ENCODE measurements at regions not wholly inside any gene's neighbourhood (a gene's known extent, or its start where the extent isn't known, plus 50 kb on each side); places are given as distances from the start of the nearest gene placed in this dataset.

- intact Hi-C loops (cut with micrococcal nuclease): no loop called here
- Histone ChIP-seq H3K27ac (ENCODE audit: insufficient read depth, low read depth, low read length) (no peak overlapping the region), H3K79me2 (ENCODE audit: control insufficient read depth, insufficient read depth, low read length) (no peaks in the 10 kb centered on the region), H3K4me2 (ENCODE audit: insufficient read depth, low read length) (no peak overlapping the region), H2AFZ (ENCODE audit: low read depth, low read length) (no peak overlapping the region), H3K36me3 (ENCODE audit: control insufficient read depth in 2 of 2, extremely low read depth in 1 of 2, insufficient read depth in 2 of 2, low read length in 2 of 2) (no peaks in the 10 kb centered on the region), H4K20me1 (replicated peaks; ENCODE audit: control insufficient read depth, extremely low read depth, insufficient read depth, low read length) (no peaks in the 10 kb centered on the region), H3K4me3 (replicated peaks in 1 of 3; ENCODE audit: insufficient read depth in 1 of 3, low read depth in 1 of 3, low read length in 3 of 3) (no peak overlapping the region), H3K9me3 (replicated peaks; ENCODE audit: control insufficient read depth, insufficient read depth, low read length) (no peaks in the 10 kb centered on the region), H3K9ac (replicated peaks; ENCODE audit: extremely low read depth, insufficient read depth, low read length) (no peak overlapping the region), H3K4me1 (ENCODE audit: control insufficient read depth, extremely low read depth, insufficient read depth, low read length) (no peaks in the 10 kb centered on the region), H3K27me3 (ENCODE audit: control insufficient read depth in 2 of 2, insufficient read depth in 2 of 2, low read length in 2 of 2) (no peaks in the 10 kb centered on the region), H3K9me1 (replicated peaks; ENCODE audit: control insufficient read depth, extremely low read depth, insufficient read depth, low read length) (no peaks in the 10 kb centered on the region)
- no peak for DNase-seq (ENCODE audit: low read depth, low spot score)
- POLR2A ChIA-PET: no interaction called here
- no TSS peak for BruUV-seq (replicated peaks)
- dilution Hi-C loops (cut with MboI; ENCODE audit: extremely low pct_ligation_motif_present, low sequenced_read_pairs): no loop called here
- CTCF ChIA-PET: no interaction called here
- no peak for TF ChIP-seq EZH2 (IDR thresholded peaks at IDR 0.05; ENCODE audit: borderline replicate concordance, low read depth, low read length, severe bottlenecking)
- no peak for TF ChIP-seq POLR2A (IDR thresholded peaks at IDR 0.05; ENCODE audit: low read depth, low read length)
- no peak for FAIRE-seq
These were observed 66.7 kb upstream of the AJAP1 start for GRCh38 chr1:4587721-4588120.

- H3K9ac ChIP-seq (replicated peaks; ENCODE audit: extremely low read depth, insufficient read depth, low read length): no peak overlapping the region
- dilution Hi-C loops (cut with MboI; ENCODE audit: extremely low pct_ligation_motif_present, low sequenced_read_pairs): no loop called here
- H4K20me1 ChIP-seq (replicated peaks; ENCODE audit: control insufficient read depth, extremely low read depth, insufficient read depth, low read length): no peaks in the 10 kb centered on the region
- peaks cover 5% of the 10 kb centered on the region for H3K9me3 ChIP-seq (replicated peaks; ENCODE audit: control insufficient read depth, insufficient read depth, low read length)
- H3K9me1 ChIP-seq (replicated peaks; ENCODE audit: control insufficient read depth, extremely low read depth, insufficient read depth, low read length): no peaks in the 10 kb centered on the region
- H3K27me3 ChIP-seq (ENCODE audit: control insufficient read depth in 2 of 2, insufficient read depth in 2 of 2, low read length in 2 of 2): no peaks in the 10 kb centered on the region
- H3K4me1 ChIP-seq (ENCODE audit: control insufficient read depth, extremely low read depth, insufficient read depth, low read length): no peaks in the 10 kb centered on the region
- no peak for TF ChIP-seq JUN (IDR thresholded peaks at IDR 0.05; ENCODE audit: borderline replicate concordance, insufficient read depth, insufficient read length, low read depth)
- TF ChIP-seq POLR2AphosphoS5 (IDR thresholded peaks at IDR 0.05; ENCODE audit: insufficient read depth, low read depth, low read length): no peak
- TF ChIP-seq CTCF (IDR thresholded peaks at IDR 0.05; ENCODE audit: extremely low read depth in 1 of 2, insufficient read depth in 1 of 2, low read depth in 1 of 2, low read length in 2 of 2): no peak
- no peak for TF ChIP-seq MYC (IDR thresholded peaks at IDR 0.05; ENCODE audit: low read depth, low read length)
- TF ChIP-seq FOS (IDR thresholded peaks at IDR 0.05; ENCODE audit: borderline replicate concordance, insufficient read depth, low read length): no peak
- no peak for TF ChIP-seq EZH2 (IDR thresholded peaks at IDR 0.05; ENCODE audit: borderline replicate concordance, low read depth, low read length, severe bottlenecking)
- TF ChIP-seq GATA2 (IDR thresholded peaks at IDR 0.05; ENCODE audit: insufficient read depth, insufficient read length, low read depth, low read length): no peak
- no peak for TF ChIP-seq MAX (IDR thresholded peaks at IDR 0.05; ENCODE audit: insufficient read depth, insufficient read length)
- TF ChIP-seq POLR2A (IDR thresholded peaks at IDR 0.05; ENCODE audit: low read depth, low read length): no peak
- no TSS peak for BruUV-seq (replicated peaks)
- FAIRE-seq (no peak), DNase-seq (ENCODE audit: low read depth, low spot score) (no peak)
- H3K36me3 ChIP-seq (ENCODE audit: control insufficient read depth in 2 of 2, extremely low read depth in 1 of 2, insufficient read depth in 2 of 2, low read length in 2 of 2): no peaks in the 10 kb centered on the region
- CTCF ChIA-PET: no interaction called here
- no peak overlapping the region for H3K4me3 ChIP-seq (replicated peaks in 1 of 3; ENCODE audit: insufficient read depth in 1 of 3, low read depth in 1 of 3, low read length in 3 of 3)
- H3K79me2 ChIP-seq (ENCODE audit: control insufficient read depth, insufficient read depth, low read length): no peaks in the 10 kb centered on the region
- no peak overlapping the region for H3K4me2 ChIP-seq (ENCODE audit: insufficient read depth, low read length)
- no peak overlapping the region for H2AFZ ChIP-seq (ENCODE audit: low read depth, low read length)
- intact Hi-C loops (cut with micrococcal nuclease): no loop called here
- POLR2A ChIA-PET: no interaction called here
- H3K27ac ChIP-seq (ENCODE audit: insufficient read depth, low read depth, low read length): no peak overlapping the region
These were observed 63.7 kb upstream of the AJAP1 start for GRCh38 chr1:4590756-4591155.
